ENCODE measurements at regions not wholly inside any gene's neighbourhood (a gene's known extent, or its start where the extent isn't known, plus 50 kb on each side); places are given as distances from the start of the nearest gene placed in this dataset.

DNA sequence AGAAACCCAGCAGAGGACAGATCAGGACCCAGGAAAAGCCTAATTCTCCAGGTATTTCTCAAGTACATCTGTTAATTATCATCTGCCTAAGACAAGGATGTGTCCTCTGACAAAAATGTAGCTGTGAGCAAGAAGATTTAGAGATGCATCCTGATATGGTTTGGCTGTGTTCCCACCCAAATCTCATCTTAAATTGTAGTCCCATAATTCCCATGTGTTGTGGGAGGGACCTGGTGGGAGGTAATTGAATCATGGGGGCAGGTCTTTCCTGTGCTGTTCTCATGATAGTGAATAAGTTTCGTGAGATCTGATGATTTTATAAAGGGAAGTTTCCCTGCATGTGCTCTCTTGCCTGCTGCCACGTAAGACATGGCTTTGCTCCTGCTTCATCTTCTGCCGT, 381.8 kb downstream of the BUD13 start:
- TF ChIP-seq POLR2A (IDR thresholded peaks at IDR 0.05) = no peak
- TF ChIP-seq, protein P1, sequence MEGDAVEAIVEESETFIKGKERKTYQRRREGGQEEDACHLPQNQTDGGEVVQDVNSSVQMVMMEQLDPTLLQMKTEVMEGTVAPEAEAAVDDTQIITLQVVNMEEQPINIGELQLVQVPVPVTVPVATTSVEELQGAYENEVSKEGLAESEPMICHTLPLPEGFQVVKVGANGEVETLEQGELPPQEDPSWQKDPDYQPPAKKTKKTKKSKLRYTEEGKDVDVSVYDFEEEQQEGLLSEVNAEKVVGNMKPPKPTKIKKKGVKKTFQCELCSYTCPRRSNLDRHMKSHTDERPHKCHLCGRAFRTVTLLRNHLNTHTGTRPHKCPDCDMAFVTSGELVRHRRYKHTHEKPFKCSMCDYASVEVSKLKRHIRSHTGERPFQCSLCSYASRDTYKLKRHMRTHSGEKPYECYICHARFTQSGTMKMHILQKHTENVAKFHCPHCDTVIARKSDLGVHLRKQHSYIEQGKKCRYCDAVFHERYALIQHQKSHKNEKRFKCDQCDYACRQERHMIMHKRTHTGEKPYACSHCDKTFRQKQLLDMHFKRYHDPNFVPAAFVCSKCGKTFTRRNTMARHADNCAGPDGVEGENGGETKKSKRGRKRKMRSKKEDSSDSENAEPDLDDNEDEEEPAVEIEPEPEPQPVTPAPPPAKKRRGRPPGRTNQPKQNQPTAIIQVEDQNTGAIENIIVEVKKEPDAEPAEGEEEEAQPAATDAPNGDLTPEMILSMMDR (IDR thresholded peaks at IDR 0.05) = no peak
- no peak for TF ChIP-seq EP300 (IDR thresholded peaks at IDR 0.05)

Data from gastroesophageal sphincter (tissue), 3 donors.